ENCODE measurements at regions not wholly inside any gene's neighbourhood (a gene's known extent, or its start where the extent isn't known, plus 50 kb on each side); places are given as distances from the start of the nearest gene placed in this dataset.
"Not testable (repeated sequence)": the region's sequence is repeated elsewhere in the genome, so short reads cannot be mapped to it uniquely, and the experiment has no call there.

DNA sequence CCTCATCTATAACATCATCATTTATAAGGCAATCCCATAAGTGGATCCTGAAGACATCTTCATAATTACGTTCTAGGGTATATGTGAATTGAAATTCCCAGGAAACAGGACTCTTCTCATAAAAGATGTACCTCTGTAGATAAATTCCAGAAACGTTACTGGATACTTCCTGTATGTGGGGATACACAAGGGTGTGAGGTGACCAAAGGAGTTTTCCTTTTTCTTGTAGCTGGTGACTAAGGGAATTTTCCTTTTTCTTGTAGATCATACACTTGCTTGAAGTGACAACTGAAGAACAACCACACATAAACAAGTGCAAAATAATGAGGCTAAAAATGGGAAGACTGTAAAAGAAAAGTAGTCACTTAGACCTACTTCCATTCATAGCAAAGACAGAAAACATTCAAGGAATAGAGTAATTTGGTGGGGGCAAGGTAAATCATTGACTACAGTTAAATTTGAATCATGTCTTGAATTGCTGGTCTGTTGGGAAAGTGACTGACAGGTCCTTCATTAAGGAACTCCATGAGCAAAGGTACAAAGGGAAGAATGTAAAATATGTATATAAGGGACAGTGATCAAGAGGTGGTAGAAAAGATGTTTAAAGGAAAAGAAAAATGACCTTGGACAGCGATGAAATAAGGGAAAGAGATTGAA is 53.2 kb upstream of the UBE2E3 start:
- DNase-seq: no peak

DNA sequence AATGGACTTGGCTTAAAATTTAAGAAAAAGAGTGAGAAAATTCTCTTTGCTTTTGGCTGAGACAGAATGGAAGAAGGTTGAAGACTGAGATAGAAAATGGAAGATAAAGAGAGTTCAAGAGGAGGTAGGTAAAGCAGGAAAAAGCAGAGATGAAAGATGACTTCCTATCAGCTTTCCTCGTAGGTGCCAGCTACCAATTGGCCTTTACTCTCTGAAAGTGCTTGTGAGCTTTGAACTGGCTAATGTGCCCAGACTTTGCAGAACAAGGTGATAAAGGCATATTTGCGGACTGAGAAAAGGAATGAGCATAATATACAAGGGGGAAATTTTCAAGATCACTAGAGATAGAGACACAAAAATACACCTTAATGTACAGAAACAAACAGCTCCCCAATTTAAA is 54.7 kb upstream of the UBE2E3 start:
- no peak for DNase-seq

- no peak for DNase-seq
Observed at GRCh38 chr2:180924063-180924462, 56.3 kb upstream of the UBE2E3 start.

DNA sequence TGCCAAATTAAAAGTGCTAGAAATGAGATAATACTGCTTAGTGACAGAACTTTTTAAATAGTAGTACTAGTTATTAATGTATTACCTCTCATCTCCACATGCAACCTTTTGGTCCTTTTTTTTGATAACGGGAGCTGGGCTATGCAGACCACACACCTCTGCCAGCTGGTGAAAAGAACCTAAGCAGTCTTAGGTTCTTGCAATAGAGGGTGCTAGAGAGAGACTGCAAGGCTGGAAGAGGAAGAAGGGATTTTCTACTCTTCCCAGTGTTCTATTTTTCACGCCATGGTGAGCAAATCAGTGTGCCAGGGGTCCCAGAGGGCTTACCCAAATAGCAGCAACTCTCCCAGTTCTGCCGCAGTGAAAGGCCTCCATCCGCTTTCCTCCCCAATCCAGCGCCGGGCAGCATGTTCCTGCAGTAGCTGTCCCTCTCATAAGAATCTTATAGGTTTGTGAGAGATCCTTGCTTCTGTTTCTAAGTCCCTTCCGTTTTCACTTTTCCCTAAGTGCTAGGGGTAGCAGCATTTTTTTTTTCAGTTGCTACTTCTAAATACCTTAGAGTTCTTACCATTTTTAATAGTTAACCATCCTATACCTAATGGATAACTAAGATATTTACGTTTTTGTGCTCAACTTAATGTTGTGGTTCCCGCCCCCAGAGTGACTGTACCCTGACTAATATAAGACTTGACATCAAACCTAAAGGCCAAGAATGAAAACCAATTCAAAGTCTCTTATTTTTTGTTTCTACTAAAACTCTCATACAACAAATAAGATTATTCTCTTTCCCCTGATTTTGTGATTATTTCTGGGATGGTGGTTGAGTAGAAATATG is 69.4 kb upstream of the UBE2E3 start:
- no peak for DNase-seq

DNA sequence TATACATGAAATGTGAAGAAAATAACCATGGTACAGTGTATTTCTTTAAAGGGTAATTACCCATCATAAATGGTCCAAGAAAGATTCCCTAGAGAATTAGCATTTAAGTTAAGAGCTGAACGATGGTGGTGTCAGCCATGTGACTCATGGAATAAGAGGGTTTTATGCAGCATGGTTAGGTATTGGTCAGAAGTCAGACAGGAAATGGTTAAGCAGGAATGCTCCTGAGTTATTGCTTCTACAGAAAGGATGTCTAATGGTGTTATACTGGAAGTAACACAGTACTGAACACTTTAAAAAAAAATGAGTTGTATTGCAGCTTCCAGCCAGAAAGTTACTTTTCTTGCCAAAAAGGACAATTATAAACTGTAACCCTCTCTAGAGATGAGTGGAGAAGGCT is 72.7 kb upstream of the UBE2E3 start:
- DNase-seq: no peak

GRCh38 chr2:180905461-180905860 is 74.9 kb upstream of the UBE2E3 start:
- DNase-seq: no peak

DNA sequence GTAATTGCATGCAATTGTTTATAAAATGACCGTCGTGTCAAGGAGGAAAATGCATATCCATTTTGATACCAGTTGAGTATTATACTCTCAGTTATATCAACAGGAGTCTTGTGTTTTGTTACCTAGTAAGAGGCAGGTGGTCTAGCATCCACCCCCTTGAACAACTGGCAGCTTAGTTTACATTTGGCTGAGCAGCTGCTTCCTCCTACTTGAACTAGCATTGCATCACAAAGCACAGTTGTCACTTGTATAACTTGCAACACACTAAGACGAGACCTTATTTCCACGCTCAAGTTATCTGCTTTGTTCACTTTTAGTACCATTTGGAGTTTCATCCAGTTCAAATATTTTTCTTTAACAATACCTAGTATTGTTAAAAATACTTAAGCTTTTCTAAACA is 75.4 kb upstream of the UBE2E3 start:
- DNase-seq: no peak

DNA sequence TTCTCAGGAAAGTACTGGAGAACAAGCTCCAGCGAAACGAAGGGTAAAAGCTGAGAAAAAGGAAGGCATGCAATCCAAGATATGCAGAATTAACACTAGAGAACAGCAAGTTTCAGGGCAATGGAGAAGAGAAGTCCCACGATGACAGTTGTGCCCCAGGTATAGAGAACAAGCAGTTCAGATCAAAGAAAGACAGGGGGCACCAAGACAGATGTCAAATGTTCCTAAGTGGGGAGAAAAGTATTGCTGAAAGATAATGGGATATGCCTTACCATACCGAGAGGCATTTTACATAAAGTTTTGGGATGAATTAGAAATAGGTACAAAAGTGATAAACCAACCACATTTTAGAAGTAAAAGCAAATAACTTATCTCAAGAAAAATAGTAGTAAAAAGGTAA is 79.1 kb upstream of the UBE2E3 start:
- no peak for DNase-seq

DNA sequence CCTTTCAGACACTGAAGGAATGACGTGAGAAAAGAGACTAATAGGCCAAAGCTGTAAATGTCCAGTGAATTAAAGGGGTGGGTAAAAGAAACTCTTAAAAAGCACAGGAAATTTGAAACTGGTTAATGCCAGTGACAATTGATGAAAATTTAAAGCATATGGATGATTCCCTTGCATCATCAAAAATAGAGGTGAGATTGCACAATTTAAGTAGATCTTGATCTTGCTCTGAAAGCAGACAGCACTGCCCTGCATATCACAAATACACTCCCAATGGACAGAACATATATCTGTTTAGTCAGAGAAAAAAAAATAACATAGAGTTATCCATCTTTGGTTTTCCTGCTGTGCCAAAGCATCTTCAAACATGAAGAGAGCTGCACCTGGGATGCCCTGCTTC is 86.7 kb upstream of the UBE2E3 start:
- DNase-seq: no peak

DNA sequence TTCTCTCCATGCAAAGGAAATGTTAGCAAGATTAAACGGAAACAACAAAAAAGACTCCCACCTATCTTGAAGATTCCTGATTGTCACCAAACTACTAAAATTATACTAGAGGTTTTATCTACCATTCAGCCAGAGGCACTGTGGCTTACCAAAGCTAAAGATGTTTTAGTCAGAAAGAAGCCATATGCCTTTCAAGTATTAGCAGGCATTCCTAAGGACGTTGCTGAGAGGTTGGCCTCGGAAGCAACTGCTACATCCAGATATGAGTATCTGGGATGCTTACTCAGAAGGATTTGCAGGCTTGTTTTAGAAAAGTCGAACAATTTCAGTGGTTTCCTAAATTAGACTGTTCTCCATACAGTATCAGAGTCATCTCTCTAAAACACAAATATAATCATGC is 88.3 kb upstream of the UBE2E3 start:
- DNase-seq: no peak

DNA sequence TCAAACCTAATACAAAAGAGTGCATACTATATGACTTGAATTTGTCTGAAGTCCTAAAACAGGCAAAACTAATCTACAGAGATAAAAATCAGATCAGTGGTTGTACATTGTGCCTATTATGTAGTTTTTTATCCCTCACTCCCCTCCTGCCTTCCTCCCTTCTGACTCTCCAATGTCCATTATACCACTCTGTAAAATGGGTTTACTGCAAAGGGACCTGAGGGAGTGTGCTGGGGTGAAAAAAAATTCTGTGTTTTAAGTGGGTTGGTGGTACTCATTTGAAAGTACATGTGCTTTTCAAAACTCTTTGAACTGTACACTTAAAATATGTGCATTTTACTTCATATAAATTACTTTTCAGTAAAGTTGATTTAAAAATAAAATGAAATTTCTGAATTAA is 89.0 kb upstream of the UBE2E3 start:
- DNase-seq: no peak

GRCh38 chr2:180890781-180891180 is 89.6 kb upstream of the UBE2E3 start:
- DNase-seq: no peak

GRCh38 chr2:180882959-180883358 is 97.4 kb upstream of the UBE2E3 start:
- no peak for DNase-seq

GRCh38 chr2:180876506-180876905 is 103.9 kb upstream of the UBE2E3 start:
- DNase-seq: no peak

GRCh38 chr2:180873219-180873618 is 107.2 kb upstream of the UBE2E3 start:
- no peak for DNase-seq

DNA sequence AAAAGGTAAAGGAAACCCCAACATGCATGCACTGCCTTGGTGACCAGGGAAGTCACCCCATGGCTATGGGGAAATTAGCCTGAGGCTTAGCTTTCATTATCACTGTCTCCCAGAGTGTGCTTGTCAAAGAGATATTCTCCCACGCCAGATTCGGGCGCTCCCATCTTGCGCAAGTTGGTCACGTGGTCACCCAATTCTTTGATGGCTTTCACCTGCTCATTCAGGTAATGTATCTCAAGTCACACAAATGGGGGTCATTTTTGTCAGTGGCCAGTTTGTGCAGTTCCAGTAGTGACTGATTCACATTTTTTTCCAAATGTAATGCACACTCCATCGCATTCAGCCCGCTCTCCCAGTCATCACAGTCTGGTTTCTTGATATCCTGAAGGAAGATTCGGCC is 107.6 kb upstream of the UBE2E3 start:
- DNase-seq: not testable (repeated sequence)

GRCh38 chr2:180872255-180872654 is 108.2 kb upstream of the UBE2E3 start:
- DNase-seq: no peak

DNA sequence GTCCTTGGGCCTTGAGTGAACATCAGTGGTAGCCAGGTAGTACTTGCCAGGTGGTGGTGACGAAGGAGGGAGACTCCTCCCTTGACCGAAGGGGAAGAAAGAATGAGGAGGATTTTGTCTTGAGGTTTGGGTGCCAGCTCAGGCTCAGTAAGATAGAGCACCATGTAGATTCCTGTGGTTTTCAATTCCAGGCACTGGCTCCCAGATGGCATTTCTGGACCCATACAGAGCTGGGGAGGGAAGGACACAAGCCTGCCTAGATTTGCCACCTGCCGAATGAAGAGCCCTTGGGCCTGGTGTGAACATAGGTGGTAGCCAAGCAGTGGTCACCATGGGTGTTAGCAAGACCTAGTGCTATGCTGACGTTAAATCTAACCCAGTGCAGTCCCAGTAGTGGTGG is 108.8 kb upstream of the UBE2E3 start:
- no peak for DNase-seq

DNA sequence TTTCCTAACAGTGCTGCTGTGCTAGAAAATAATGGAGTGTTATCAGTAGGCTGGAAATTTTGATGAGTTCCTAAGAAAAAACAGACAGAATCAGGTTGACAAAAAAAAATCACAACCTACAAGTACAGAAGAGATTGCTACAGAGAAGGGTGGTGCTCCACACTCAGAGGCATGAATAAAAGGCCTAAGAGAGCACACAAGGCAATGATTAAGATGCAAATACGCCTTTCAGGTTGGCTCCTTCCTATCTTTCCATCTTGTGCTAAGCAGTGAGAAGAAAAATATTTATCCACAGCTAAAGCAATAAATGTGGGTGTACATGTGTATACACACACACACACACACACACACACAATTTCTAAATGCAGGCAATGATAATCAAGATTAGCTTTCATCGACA is 130.6 kb upstream of the UBE2E3 start:
- DNase-seq: no peak

- no peak for DNase-seq
Observed at GRCh38 chr2:180848393-180848792, 132.0 kb upstream of the UBE2E3 start.

DNA sequence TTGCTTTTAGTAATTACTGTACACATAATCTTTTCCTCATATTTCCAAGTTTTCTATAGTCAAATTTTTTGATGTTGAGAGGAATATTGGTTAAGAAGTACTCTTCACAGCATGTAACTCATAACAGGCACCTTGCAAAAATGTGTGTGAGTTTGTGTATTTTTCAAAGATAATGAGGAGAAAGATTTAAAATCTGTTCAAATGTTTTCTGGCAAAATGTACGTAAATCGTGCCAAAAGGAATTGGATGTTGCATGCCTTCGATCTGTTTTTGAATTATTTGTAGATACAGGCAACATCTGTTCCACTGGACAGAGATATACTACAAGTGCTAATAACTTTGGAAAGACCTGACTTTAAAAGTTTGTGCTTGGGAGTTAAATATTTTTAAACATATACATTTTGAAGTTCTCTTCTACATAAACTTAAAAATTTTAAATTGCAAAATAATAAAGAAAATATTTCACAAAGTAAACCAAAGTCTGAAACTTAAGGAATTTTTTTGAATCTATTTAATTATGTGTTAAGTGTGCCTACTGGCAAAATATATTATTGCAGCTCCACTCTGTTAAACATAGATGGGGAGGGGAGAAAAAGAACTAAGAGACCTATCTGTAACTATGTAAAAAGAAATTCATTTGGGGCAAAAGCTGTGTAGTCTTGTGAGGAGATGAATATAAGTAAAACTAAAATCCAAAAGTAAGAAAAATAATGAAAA is 133.5 kb upstream of the UBE2E3 start:
- no peak for DNase-seq

DNA sequence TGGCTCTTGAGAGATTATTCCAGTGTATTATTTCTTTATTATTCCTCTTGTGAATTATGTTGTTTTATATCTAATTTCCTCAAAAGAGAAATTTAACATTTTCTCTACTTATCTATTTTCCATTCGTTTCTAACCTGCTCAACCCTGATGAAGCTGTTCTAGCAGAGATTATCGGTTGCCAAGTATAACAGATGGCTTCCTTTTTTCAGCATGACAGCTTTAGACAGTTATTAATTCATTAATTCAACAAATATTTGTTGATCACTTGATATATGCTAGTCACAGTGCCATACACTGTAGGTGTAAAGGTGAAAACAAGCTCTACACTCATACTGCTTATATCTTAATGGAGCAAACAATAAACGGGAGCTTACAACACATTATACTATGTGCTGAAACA is 137.9 kb upstream of the UBE2E3 start:
- no peak for DNase-seq

- DNase-seq: no peak
Observed at GRCh38 chr2:180840641-180841040, 139.8 kb upstream of the UBE2E3 start.

- no peak for DNase-seq
Observed at GRCh38 chr2:180829836-180830235, 150.6 kb upstream of the UBE2E3 start.

Data from NCI-H526 treated with DMSO at 0.1 percent for 48 hours (cell line).